KMS-11 (cell line): ENCODE measurements at regions not wholly inside any gene's neighbourhood (a gene's known extent, or its start where the extent isn't known, plus 50 kb on each side); places are given as distances from the start of the nearest gene placed in this dataset.

Experiments used
- H2AFZ ChIP-seq: fragments of 200-600 bp; sonication (generic); 2 replicates; pipeline ENCODE4 v1.6.1; 2016; ENCODE audit warnings: antibody characterized with exemption, mixed run types, low read depth
- H3K27ac ChIP-seq: fragments of 200-600 bp; sonication (generic); 2 replicates; pipeline ENCODE4 v1.6.1; 2016; ENCODE audit warnings: mild to moderate bottlenecking, mixed run types
- H3K27me3 ChIP-seq: fragments of 200-600 bp; sonication (generic); 2 replicates; pipeline ENCODE4 v1.6.1; 2017; ENCODE audit warnings: mild to moderate bottlenecking, low read depth, mixed run types, moderate library complexity; ENCODE audit not compliant: insufficient read depth
- H3K36me3 ChIP-seq: fragments of 200-600 bp; sonication (generic); 2 replicates; pipeline ENCODE4 v1.6.1; 2017; ENCODE audit warnings: mild to moderate bottlenecking, mixed run types; ENCODE audit not compliant: insufficient read depth
- H3K4me1 ChIP-seq: fragments of 200-600 bp; sonication (generic); 2 replicates; pipeline ENCODE4 v1.6.1; 2016; ENCODE audit warnings: mild to moderate bottlenecking, low read depth, mixed run types; ENCODE audit not compliant: poor library complexity, severe bottlenecking
- H3K4me2 ChIP-seq: fragments of 200-600 bp; sonication (generic); 2 replicates; pipeline ENCODE4 v1.7.0; 2016; ENCODE audit warnings: mild to moderate bottlenecking, mixed run types
- H3K4me3 ChIP-seq: fragments of 200-600 bp; sonication (generic); IDR thresholded peaks from 2 replicates; pipeline ENCODE4 v1.6.1; 2017; ENCODE audit warnings: low read depth, low read length, mixed read lengths; ENCODE audit not compliant: insufficient read depth
- H3K79me2 ChIP-seq: fragments of 200-600 bp; sonication (generic); 2 replicates; pipeline ENCODE4 v1.6.1; 2016; ENCODE audit warnings: low read depth, mixed run types; ENCODE audit not compliant: insufficient read depth
- H3K9ac ChIP-seq: fragments of 200-600 bp; sonication (generic); 2 replicates; pipeline ENCODE4 v1.6.1; 2016; ENCODE audit warnings: mild to moderate bottlenecking, mixed run types
- H4K20me1 ChIP-seq: fragments of 200-600 bp; sonication (generic); 2 replicates; pipeline ENCODE4 v1.6.1; 2016; ENCODE audit warnings: mild to moderate bottlenecking, mixed run types; ENCODE audit not compliant: insufficient read depth
- CTCF ChIP-seq: fragments of 200-600 bp; sonication (generic); conservative IDR thresholded peaks from 2 replicates; pipeline ENCODE4 v1.6.1; 2017; ENCODE audit warnings: low read depth, mild to moderate bottlenecking, antibody characterized with exemption, low read length, moderate library complexity, mixed read lengths

- no peak for TF ChIP-seq CTCF
- Histone ChIP-seq H3K27ac (peak overlapping the region; percentile 26; the same call in 1 of the 2 replicates), H3K4me3 (no peak overlapping the region), H2AFZ (peak overlapping the region; percentile 15; the same call in 1 of the 2 replicates), H3K4me2 (peak overlapping the region; percentile 79), H3K4me1 (peaks cover 30% of the 10 kb centered on the region), H3K27me3 (no peaks in the 10 kb centered on the region), H3K79me2 (no peaks in the 10 kb centered on the region), H3K36me3 (no peaks in the 10 kb centered on the region), H4K20me1 (no peaks in the 10 kb centered on the region), H3K9ac (no peak overlapping the region)
Measured at GRCh38 chr7:136726460-136726859, 142.0 kb upstream of the CHRM2 start.

GRCh38 chr7:136717910-136718557, 150.4 kb upstream of the CHRM2 start:
- Histone ChIP-seq H3K36me3 (no peaks in the 10 kb centered on the region), H3K4me3 (no peak overlapping the region), H3K27ac (no peak overlapping the region), H3K79me2 (no peaks in the 10 kb centered on the region), H4K20me1 (no peaks in the 10 kb centered on the region), H3K4me1 (no peaks in the 10 kb centered on the region), H3K4me2 (no peak overlapping the region), H3K9ac (no peak overlapping the region), H2AFZ (no peak overlapping the region), H3K27me3 (no peaks in the 10 kb centered on the region)
- no peak for TF ChIP-seq CTCF

- Histone ChIP-seq H3K27me3 (no peaks in the 10 kb centered on the region), H3K4me2 (no peak overlapping the region), H3K4me3 (no peak overlapping the region), H3K4me1 (no peaks in the 10 kb centered on the region), H3K9ac (no peak overlapping the region), H3K27ac (no peak overlapping the region), H4K20me1 (no peaks in the 10 kb centered on the region), H2AFZ (no peak overlapping the region), H3K36me3 (no peaks in the 10 kb centered on the region), H3K79me2 (no peaks in the 10 kb centered on the region)
- no peak for TF ChIP-seq CTCF
Measured at GRCh38 chr7:136714062-136714461, 154.4 kb upstream of the CHRM2 start.

GRCh38 chr7:136710751-136711150, 157.7 kb upstream of the CHRM2 start:
- no peaks in the 10 kb centered on the region for H3K79me2 ChIP-seq
- no peaks in the 10 kb centered on the region for H3K4me1 ChIP-seq
- H3K36me3 ChIP-seq: no peaks in the 10 kb centered on the region
- H3K4me3 ChIP-seq: no peak overlapping the region
- H3K9ac ChIP-seq: no peak overlapping the region
- H3K4me2 ChIP-seq: no peak overlapping the region
- no peak for TF ChIP-seq CTCF
- H3K27me3 ChIP-seq: no peaks in the 10 kb centered on the region
- H4K20me1 ChIP-seq: no peaks in the 10 kb centered on the region
- no peak overlapping the region for H2AFZ ChIP-seq
- no peak overlapping the region for H3K27ac ChIP-seq
